ENCODE measurements at regions not wholly inside any gene's neighbourhood (a gene's known extent, or its start where the extent isn't known, plus 50 kb on each side); places are given as distances from the start of the nearest gene placed in this dataset.

DNA sequence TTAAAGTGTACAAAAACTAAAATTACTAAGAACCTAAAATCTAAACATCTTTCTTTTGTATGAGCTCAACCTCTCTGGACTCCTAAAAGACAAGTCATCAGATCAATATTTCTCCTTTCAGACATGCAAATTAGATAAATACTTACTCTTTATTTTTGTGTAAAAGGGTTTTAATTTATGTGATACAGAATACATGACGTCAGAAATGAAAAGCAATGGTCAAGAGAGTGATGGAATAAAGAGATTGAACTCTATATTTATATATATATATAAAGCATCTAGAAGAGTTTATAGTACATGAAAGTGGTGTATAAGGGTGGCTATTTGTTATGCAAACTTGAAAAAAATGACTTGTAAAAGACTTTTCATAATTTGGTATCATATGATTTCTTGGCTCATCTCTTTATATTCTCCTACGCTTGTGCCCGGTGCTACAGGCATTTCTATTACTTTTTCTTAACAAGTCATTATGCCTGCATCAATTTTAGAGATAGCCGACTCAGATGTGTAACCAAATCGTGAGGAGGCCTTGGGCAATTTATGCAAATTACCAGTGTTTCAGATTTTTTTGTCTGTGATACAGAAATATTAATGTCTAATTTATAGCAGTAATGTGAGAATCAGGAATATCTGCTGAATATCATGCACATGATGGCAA, 186.0 kb upstream of the OLFM3 start:
- no peaks in the 10 kb centered on the region for H3K27me3 ChIP-seq (ENCODE audit: control insufficient read depth, insufficient read depth, low read length)
- intact Hi-C loops (cut with micrococcal nuclease) (no loop called here), dilution Hi-C loops (cut with HindIII; ENCODE audit: low sequenced_read_pairs, unreplicated experiment) (no loop called here), in situ Hi-C loops (cut with MboI; ENCODE audit: low sequenced_read_pairs) (no loop called here)
- H3K27ac ChIP-seq (ENCODE audit: insufficient read depth, low read length), result no peak overlapping the region
- H4K5ac ChIP-seq (ENCODE audit: low read depth, low read length), result no peak overlapping the region
- no peak overlapping the region for H3K9ac ChIP-seq (ENCODE audit: low read depth, low read length)
- BruUV-seq (replicated peaks), result no TSS peak
- no peak overlapping the region for H4K91ac ChIP-seq (ENCODE audit: insufficient read depth, low read depth, low read length)
- no peaks in the 10 kb centered on the region for H3K9me3 ChIP-seq (ENCODE audit: control insufficient read depth, insufficient read depth, low read length)
- no peaks in the 10 kb centered on the region for H3K36me3 ChIP-seq (ENCODE audit: control insufficient read depth, insufficient read depth, low read length)
- no peak overlapping the region for H3K14ac ChIP-seq (replicated peaks; ENCODE audit: low read depth, low read length)
- H3K9me1 ChIP-seq (ENCODE audit: insufficient read depth, low read length), result no peaks in the 10 kb centered on the region
- H3K56ac ChIP-seq (ENCODE audit: extremely low read depth, insufficient read depth, low read length), result no peak overlapping the region
- ATAC-seq (ENCODE audit: low read depth), result no peak
- no peak overlapping the region for H3K4ac ChIP-seq (ENCODE audit: low read depth, low read length)
- no peak overlapping the region for H3K18ac ChIP-seq (ENCODE audit: low read depth, low read length)
- H2AFZ ChIP-seq (replicated peaks; ENCODE audit: low read length, poor library complexity), result no peak overlapping the region
- TF ChIP-seq MXI1 (IDR thresholded peaks at IDR 0.05; ENCODE audit: borderline replicate concordance, low read depth, low read length) (no peak), POLR2A (IDR thresholded peaks at IDR 0.05; ENCODE audit: low read depth, low read length) (no peak), SMC3 (IDR thresholded peaks at IDR 0.05; ENCODE audit: low read depth, low read length) (no peak), MAFK (IDR thresholded peaks at IDR 0.05; ENCODE audit: low read depth, low read length) (no peak), RAD21 (IDR thresholded peaks at IDR 0.05; ENCODE audit: low read length) (no peak), BHLHE40 (IDR thresholded peaks at IDR 0.05; ENCODE audit: low read depth, low read length) (no peak), RCOR1 (IDR thresholded peaks at IDR 0.05; ENCODE audit: insufficient replicate concordance, low read length) (no peak), RFX5 (IDR thresholded peaks at IDR 0.05; ENCODE audit: low read depth, low read length) (no peak), NFE2L2 (IDR thresholded peaks at IDR 0.05; ENCODE audit: low read depth, low read length) (no peak), MAZ (IDR thresholded peaks at IDR 0.05; ENCODE audit: borderline replicate concordance, low read depth, low read length) (no peak), CEBPB (IDR thresholded peaks at IDR 0.05; ENCODE audit: low read depth, low read length) (no peak), FOS (IDR thresholded peaks at IDR 0.05; ENCODE audit: low read depth, low read length) (no peak), CHD1 (IDR thresholded peaks at IDR 0.05; ENCODE audit: low read depth, low read length) (no peak)
- TF ChIP-seq, protein P1, sequence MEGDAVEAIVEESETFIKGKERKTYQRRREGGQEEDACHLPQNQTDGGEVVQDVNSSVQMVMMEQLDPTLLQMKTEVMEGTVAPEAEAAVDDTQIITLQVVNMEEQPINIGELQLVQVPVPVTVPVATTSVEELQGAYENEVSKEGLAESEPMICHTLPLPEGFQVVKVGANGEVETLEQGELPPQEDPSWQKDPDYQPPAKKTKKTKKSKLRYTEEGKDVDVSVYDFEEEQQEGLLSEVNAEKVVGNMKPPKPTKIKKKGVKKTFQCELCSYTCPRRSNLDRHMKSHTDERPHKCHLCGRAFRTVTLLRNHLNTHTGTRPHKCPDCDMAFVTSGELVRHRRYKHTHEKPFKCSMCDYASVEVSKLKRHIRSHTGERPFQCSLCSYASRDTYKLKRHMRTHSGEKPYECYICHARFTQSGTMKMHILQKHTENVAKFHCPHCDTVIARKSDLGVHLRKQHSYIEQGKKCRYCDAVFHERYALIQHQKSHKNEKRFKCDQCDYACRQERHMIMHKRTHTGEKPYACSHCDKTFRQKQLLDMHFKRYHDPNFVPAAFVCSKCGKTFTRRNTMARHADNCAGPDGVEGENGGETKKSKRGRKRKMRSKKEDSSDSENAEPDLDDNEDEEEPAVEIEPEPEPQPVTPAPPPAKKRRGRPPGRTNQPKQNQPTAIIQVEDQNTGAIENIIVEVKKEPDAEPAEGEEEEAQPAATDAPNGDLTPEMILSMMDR (conservative IDR thresholded peaks at IDR 0.05; ENCODE audit: low read depth, low read length), result no peak
- TF ChIP-seq, protein P2, sequence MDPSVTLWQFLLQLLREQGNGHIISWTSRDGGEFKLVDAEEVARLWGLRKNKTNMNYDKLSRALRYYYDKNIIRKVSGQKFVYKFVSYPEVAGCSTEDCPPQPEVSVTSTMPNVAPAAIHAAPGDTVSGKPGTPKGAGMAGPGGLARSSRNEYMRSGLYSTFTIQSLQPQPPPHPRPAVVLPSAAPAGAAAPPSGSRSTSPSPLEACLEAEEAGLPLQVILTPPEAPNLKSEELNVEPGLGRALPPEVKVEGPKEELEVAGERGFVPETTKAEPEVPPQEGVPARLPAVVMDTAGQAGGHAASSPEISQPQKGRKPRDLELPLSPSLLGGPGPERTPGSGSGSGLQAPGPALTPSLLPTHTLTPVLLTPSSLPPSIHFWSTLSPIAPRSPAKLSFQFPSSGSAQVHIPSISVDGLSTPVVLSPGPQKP (IDR thresholded peaks at IDR 0.05; ENCODE audit: borderline replicate concordance, low read depth, low read length), result no peak
- TF ChIP-seq, protein P3, sequence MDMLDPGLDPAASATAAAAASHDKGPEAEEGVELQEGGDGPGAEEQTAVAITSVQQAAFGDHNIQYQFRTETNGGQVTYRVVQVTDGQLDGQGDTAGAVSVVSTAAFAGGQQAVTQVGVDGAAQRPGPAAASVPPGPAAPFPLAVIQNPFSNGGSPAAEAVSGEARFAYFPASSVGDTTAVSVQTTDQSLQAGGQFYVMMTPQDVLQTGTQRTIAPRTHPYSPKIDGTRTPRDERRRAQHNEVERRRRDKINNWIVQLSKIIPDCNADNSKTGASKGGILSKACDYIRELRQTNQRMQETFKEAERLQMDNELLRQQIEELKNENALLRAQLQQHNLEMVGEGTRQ (IDR thresholded peaks at IDR 0.05; ENCODE audit: low read depth, low read length), result no peak
- no peak overlapping the region for H2BK5ac ChIP-seq (ENCODE audit: low read depth, low read length, poor library complexity, severe bottlenecking)
- no peaks in the 10 kb centered on the region for H4K20me1 ChIP-seq (ENCODE audit: insufficient read depth, low read length)
- no peak overlapping the region for H3K23ac ChIP-seq (ENCODE audit: low read depth, low read length)
- POLR2A ChIA-PET (ENCODE audit: unreplicated experiment), result no interaction called here
- WGBS, 2 experiments (ENCODE audit: extremely low coverage in 2 of 2, insufficient read length in 1 of 2), result no CpG with 5 or more reads among the region's 5 CpGs
- no peak overlapping the region for H3K4me3 ChIP-seq (ENCODE audit: insufficient read depth, low read depth, low read length)
- H2BK15ac ChIP-seq (ENCODE audit: low read depth, low read length), result no peak overlapping the region
- H3K4me1 ChIP-seq (ENCODE audit: control insufficient read depth, insufficient read depth, low read length), result no peaks in the 10 kb centered on the region
- no peak overlapping the region for H3K4me2 ChIP-seq (ENCODE audit: low read depth, low read length)
- DNase-seq, result no peak
- CTCF ChIA-PET, result no interaction called here
- no peak overlapping the region for H2AK9ac ChIP-seq (replicated peaks; ENCODE audit: low read depth, low read length, poor library complexity)
- H2BK120ac ChIP-seq (ENCODE audit: low read depth, low read length), result no peak overlapping the region
- H4K8ac ChIP-seq (ENCODE audit: low read depth in 2 of 2, low read length in 2 of 2), result no peak overlapping the region
- no peaks in the 10 kb centered on the region for H3K79me1 ChIP-seq (ENCODE audit: low read depth in 1 of 2, low read length in 2 of 2)
- H2BK20ac ChIP-seq (ENCODE audit: low read depth, low read length), result no peak overlapping the region
- no peak overlapping the region for H2AK5ac ChIP-seq (ENCODE audit: low read depth, low read length)
